C4-2B (cell line): ENCODE measurements at regions not wholly inside any gene's neighbourhood (a gene's known extent, or its start where the extent isn't known, plus 50 kb on each side); places are given as distances from the start of the nearest gene placed in this dataset.

ENCODE experiments used
- H3K27ac ChIP-seq: fragments of 450-650 bp; 2 replicates; pipeline ENCODE4 v1.5.1; 2017
- ZFX ChIP-seq: fragments of 450-650 bp; IDR thresholded peaks from 2 replicates; pipeline ENCODE4 v1.6.1; 2017
- TF ChIP-seq, protein P1 (sequence below): fragments of 450-650 bp; conservative IDR thresholded peaks from 2 replicates; pipeline ENCODE4 v1.5.1; 2017; ENCODE audit warnings: mild to moderate bottlenecking

- no peak overlapping the region for H3K27ac ChIP-seq
- TF ChIP-seq, protein P1, sequence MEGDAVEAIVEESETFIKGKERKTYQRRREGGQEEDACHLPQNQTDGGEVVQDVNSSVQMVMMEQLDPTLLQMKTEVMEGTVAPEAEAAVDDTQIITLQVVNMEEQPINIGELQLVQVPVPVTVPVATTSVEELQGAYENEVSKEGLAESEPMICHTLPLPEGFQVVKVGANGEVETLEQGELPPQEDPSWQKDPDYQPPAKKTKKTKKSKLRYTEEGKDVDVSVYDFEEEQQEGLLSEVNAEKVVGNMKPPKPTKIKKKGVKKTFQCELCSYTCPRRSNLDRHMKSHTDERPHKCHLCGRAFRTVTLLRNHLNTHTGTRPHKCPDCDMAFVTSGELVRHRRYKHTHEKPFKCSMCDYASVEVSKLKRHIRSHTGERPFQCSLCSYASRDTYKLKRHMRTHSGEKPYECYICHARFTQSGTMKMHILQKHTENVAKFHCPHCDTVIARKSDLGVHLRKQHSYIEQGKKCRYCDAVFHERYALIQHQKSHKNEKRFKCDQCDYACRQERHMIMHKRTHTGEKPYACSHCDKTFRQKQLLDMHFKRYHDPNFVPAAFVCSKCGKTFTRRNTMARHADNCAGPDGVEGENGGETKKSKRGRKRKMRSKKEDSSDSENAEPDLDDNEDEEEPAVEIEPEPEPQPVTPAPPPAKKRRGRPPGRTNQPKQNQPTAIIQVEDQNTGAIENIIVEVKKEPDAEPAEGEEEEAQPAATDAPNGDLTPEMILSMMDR, result no peak
- TF ChIP-seq ZFX, result no peak
These were observed 334.7 kb upstream of the RASGRP1 start for GRCh38 chr15:38899300-38899699.

DNA sequence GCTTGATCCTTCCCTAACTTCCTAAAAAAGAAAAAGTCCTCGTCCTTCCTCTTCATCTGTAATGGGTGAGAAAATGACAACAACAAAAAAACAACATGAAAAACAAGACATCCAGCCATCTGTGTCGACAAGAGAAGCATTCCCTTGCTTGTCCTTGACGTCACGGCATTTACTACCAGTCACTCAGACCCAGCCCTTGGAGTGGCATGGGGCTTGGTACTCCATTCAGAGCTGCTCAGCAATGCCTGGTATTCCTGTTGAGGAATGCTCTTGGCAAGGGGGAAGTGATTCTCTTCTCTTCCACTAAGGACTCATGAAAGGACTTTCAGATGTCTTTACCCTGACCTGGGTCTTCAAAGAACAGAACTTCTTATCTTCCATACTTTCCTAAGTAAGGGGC, 339.7 kb upstream of the RASGRP1 start:
- TF ChIP-seq ZFX, result no peak
- TF ChIP-seq, protein P1, result no peak
- no peak overlapping the region for H3K27ac ChIP-seq

DNA sequence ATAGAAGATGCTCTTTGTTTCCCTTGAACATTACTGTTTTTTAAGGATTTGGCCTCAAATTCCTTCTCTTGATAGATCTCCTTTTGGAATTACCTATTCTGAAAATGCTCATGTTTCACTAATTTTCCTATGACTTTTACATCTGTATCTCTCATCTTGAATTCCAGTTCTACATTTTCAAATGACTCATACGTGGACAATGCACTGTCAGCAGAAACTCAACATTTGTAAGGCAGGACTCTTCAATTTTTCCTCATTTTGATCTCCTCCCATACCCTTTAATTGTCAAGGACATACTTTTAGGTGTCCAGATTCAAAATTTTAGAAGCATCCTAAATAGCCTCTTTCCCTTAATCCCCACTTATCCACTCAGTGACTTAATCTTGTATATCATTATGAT, 341.0 kb upstream of the RASGRP1 start:
- TF ChIP-seq, protein P1, result no peak
- no peak overlapping the region for H3K27ac ChIP-seq

DNA sequence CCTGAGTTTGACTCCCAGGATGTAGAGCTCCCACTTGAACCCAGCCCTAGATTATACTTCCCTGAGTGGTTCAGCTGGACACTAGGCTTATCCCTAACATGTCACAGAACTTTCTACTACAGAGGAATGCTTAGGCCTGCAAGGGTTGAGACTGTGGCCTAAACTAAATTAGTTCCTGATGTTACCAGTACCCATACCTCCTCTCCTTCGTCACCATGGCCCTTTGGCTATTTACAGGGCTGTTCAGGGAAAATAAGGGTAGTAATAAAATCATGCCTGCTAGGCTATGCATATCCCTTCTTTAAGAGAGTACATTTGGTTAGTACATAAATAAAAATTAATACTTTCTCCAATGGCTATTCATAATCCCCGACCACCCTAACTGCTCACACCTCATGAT, 356.4 kb upstream of the RASGRP1 start:
- H3K27ac ChIP-seq, result no peak overlapping the region
- TF ChIP-seq, protein P1, result no peak
- TF ChIP-seq ZFX, result no peak

- H3K27ac ChIP-seq, result no peak overlapping the region
These were observed 356.9 kb upstream of the RASGRP1 start for GRCh38 chr15:38921471-38921870.

DNA sequence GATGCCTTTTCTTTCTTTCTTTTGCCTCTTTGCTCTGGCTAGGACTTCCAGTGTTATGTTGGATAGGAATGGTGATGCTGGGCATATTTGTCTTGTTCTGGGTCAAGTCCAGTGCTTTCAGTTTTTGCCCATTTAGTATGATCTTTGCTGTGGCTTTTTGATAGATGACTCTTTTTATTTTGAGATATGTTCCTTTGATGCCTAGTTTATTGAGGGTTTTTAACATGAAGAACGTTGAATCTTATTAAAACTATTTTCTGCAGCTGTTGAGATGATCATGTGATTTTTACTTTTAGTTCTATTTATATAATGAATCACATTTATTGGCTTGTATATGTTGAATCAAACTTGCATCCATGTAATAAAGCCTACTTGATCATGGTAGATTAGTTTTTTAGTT, 363.8 kb upstream of the RASGRP1 start:
- H3K27ac ChIP-seq, result no peak overlapping the region
- TF ChIP-seq ZFX, result no peak
- TF ChIP-seq, protein P1, result no peak

More at GRCh38 chr15:38921471-38921870, 356.9 kb upstream of the RASGRP1 start:
- TF ChIP-seq, protein P1, result no peak
- TF ChIP-seq ZFX, result no peak

DNA sequence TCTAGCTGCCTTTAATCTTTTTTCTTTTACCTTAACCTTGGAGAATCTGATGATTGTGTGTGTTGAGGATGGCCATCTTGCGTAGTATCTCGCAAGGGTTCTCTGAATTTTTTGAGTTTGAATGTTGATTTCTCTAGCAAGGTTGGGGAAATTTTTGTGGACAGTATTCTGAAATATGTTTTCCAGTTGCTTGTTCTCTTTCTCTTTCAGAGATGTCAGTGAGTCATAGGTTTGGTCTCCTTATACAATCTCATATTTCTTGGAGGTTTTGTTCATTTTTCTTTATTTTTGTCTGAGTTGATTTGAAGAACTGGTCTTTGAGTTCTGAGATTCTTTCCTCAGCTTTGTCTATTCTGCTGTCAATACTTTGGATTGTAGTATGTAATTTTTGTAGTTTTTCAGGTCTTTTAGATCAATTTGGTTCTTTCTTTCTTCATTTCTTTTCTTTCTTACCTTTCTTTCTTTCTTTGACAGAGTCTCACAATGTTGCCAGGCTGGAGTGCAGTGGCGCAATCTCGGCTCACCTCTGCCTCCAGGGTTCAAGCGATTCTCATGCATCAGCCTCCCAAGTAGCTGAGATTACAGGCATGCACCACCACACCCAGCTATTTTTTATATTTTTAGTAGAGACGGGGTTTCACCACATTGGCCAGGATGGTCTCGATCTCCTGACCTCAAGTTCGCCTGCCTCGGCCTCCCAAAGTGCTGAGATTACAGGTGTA, 366.4 kb upstream of the RASGRP1 start:
- no peak overlapping the region for H3K27ac ChIP-seq
- TF ChIP-seq, protein P1, result no peak
- no peak for TF ChIP-seq ZFX
